Thoracic aorta (tissue), 2 donors: ENCODE measurements at regions not wholly inside any gene's neighbourhood (a gene's known extent, or its start where the extent isn't known, plus 50 kb on each side); places are given as distances from the start of the nearest gene placed in this dataset.

Source experiments
- ATAC-seq: fragments of 150-250 bp; one replicate; pipeline ENCODE4 v1.8.0; 2017; ENCODE audit warnings: low read depth; ENCODE audit not compliant: insufficient number of reproducible peaks, low FRiP score
- DNase-seq: peaks from one replicate; pipeline ENCODE4 v3.0.0-alpha.2; 2020; ENCODE audit warnings: low spot score
- H3K27ac ChIP-seq, 2 donors: fragments of 200-600 bp; sonication (generic); 1 replicate in 1 of 2; 2 replicates in 1 of 2; pipeline ENCODE4 v1.5.1; 2016; ENCODE audit warnings: mild to moderate bottlenecking in 2 of 2, moderate library complexity in 2 of 2
- H3K27me3 ChIP-seq: fragments of 200-600 bp; sonication (generic); replicated peaks from 2 replicates; pipeline ENCODE4 v1.6.0; 2016; ENCODE audit warnings: mild to moderate bottlenecking; ENCODE audit not compliant: insufficient read depth
- H3K36me3 ChIP-seq: fragments of 200-600 bp; sonication (generic); one replicate; pipeline ENCODE4 v1.5.1; 2016
- H3K4me1 ChIP-seq, 2 donors: fragments of 200-600 bp; sonication (generic); 1 replicate in 1 of 2; 2 replicates in 1 of 2; pipeline versions ENCODE4 v1.5.1 to v1.6.0; 2016; ENCODE audit warnings: low read depth in 2 of 2, mild to moderate bottlenecking in 1 of 2; ENCODE audit not compliant: control insufficient read depth in 1 of 2
- H3K4me3 ChIP-seq: fragments of 200-600 bp; sonication (generic); 2 replicates; pipeline ENCODE4 v1.5.1; 2016; ENCODE audit warnings: mild to moderate bottlenecking
- H3K9me3 ChIP-seq: fragments of 200-600 bp; sonication (generic); 2 replicates; pipeline ENCODE4 v1.5.1; 2016
- CTCF ChIP-seq: fragments of 200-600 bp; sonication (generic); IDR thresholded peaks from one replicate; pipeline ENCODE4 v1.5.1; 2019; ENCODE audit warnings: antibody characterized with exemption

GRCh38 chr1:95368178-95368577 lies 134.2 kb downstream of the RWDD3 start:
- no peaks in the 10 kb centered on the region for H3K27me3 ChIP-seq
- no peak overlapping the region for H3K27ac ChIP-seq
- ATAC-seq (no peak), DNase-seq (no peak)
- no peak for TF ChIP-seq CTCF
- H3K4me3 ChIP-seq, result no peak overlapping the region
- H3K36me3 ChIP-seq, result no peaks in the 10 kb centered on the region
- no peaks in the 10 kb centered on the region for H3K4me1 ChIP-seq
- H3K9me3 ChIP-seq, result no peaks in the 10 kb centered on the region

DNA sequence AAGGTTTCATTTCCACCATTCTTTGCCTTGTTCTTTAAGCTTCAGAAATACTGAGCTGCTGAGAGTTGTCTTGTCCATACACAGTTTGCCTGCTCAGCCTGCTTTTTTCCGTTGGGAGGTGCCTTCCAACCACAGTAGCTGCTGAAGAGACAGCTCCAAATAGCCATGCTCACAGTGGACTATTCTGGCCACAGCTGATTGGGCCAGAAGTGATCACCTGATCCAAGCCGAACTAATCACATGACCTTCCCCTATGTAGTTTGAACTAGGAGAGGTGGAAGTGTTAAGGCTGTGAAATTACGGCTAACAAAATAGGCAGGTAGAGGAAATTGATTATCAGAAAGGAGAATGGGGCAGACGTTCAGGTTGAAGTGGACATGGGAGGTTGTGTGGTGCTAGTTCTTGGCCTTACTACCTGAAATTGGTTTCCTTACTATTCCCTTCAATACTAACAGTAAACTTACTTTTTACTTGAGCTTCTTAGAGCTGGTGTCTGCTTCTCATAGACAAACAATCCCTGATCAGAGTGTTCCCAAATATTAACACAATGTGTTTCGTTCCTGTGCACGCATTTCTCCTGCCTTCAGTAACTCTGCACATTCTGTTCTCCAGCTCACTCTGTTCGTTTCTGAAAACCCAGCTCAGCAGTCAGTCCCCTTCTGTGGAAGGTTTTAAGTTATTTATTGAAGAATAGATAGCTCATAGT lies 136.1 kb downstream of the RWDD3 start:
- no peaks in the 10 kb centered on the region for H3K4me1 ChIP-seq

GRCh38 chr1:95370691-95371562 lies 136.9 kb downstream of the RWDD3 start:
- TF ChIP-seq CTCF, result no peak

More for the DNA sequence above, 136.1 kb downstream of the RWDD3 start:
- no peak for ATAC-seq
- Histone ChIP-seq H3K36me3 (no peaks in the 10 kb centered on the region), H3K27ac (no peak overlapping the region), H3K27me3 (no peaks in the 10 kb centered on the region), H3K9me3 (no peaks in the 10 kb centered on the region), H3K4me3 (no peak overlapping the region)
- no peak for DNase-seq
- no peak for TF ChIP-seq CTCF

DNA sequence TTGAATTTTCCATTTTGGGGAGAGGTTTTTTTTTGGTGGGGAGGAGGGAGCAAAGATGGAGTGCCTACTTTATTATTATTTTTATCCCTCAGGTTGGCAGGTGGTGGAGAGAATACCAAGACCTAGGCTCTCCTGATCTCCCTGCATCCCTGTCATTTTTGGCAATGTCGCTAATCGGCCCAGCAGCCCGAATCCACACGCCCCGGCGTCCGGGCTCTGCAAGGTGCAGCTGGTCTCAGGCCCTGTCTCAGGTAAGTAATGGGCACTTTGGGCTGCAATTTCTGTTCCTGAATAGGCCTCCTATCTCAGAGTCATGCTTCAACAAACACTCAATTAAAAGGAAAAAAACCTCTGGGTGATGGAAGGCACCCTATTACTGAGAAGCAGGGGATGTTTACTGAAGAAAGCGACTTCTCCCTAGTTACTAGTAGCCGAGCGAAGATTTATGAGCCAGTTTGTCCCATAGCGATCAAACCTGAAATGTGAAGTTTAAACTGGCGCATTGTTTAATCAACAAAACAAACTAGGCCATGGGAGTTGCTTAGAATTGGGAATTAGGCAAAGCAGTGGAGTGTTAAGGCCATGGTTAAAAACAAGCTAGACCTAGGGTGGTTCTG lies 137.8 kb downstream of the RWDD3 start:
- Histone ChIP-seq H3K27me3 (no peaks in the 10 kb centered on the region), H3K4me3 (no peak overlapping the region), H3K36me3 (no peaks in the 10 kb centered on the region), H3K9me3 (no peaks in the 10 kb centered on the region), H3K4me1 (no peaks in the 10 kb centered on the region), H3K27ac (no peak overlapping the region)
- ATAC-seq (no peak), DNase-seq (no peak)
- no peak for TF ChIP-seq CTCF

More at GRCh38 chr1:95370691-95371562, 136.9 kb downstream of the RWDD3 start:
- Histone ChIP-seq H3K27me3 (no peaks in the 10 kb centered on the region), H3K4me1 (no peaks in the 10 kb centered on the region), H3K36me3 (no peaks in the 10 kb centered on the region), H3K4me3 (no peak overlapping the region), H3K9me3 (no peaks in the 10 kb centered on the region), H3K27ac (no peak overlapping the region)
- ATAC-seq (no peak), DNase-seq (no peak)

- DNase-seq, result no peak
- no peak for TF ChIP-seq CTCF
Observed at GRCh38 chr1:95375174-95375573, 141.2 kb downstream of the RWDD3 start.

More at GRCh38 chr1:95375174-95375573, 141.2 kb downstream of the RWDD3 start:
- no peaks in the 10 kb centered on the region for H3K4me1 ChIP-seq
- no peaks in the 10 kb centered on the region for H3K27me3 ChIP-seq
- H3K4me3 ChIP-seq, result no peak overlapping the region
- H3K9me3 ChIP-seq, result no peaks in the 10 kb centered on the region
- no peak for ATAC-seq
- H3K27ac ChIP-seq, result no peak overlapping the region
- H3K36me3 ChIP-seq, result no peaks in the 10 kb centered on the region
